HG02840 (cell line): ENCODE measurements at regions not wholly inside any gene's neighbourhood (a gene's known extent, or its start where the extent isn't known, plus 50 kb on each side); places are given as distances from the start of the nearest gene placed in this dataset.

ENCODE experiments used
- ATAC-seq: cut with Tn5 transposase; IDR thresholded peaks from one replicate; pipeline ENCODE4 v1.9.1; 2021; ENCODE audit warnings: mild to moderate bottlenecking, moderate library complexity, moderate number of reproducible peaks; ENCODE audit not compliant: unreplicated experiment, low FRiP score

GRCh38 chr17:15048933-15049794 lies 216.0 kb downstream of the PMP22 start:
- no peak for ATAC-seq

- no peak for ATAC-seq
These were observed 216.7 kb downstream of the PMP22 start for GRCh38 chr17:15048381-15048780.

GRCh38 chr17:15042311-15042710 lies 222.8 kb downstream of the PMP22 start:
- ATAC-seq, result no peak

GRCh38 chr17:15039366-15039765 lies 225.8 kb downstream of the PMP22 start:
- no peak for ATAC-seq

GRCh38 chr17:15038656-15039055 lies 226.5 kb downstream of the PMP22 start:
- ATAC-seq, result no peak

- no peak for ATAC-seq
These were observed 228.9 kb downstream of the PMP22 start for GRCh38 chr17:15036238-15036637.

GRCh38 chr17:15031975-15032374 lies 233.2 kb downstream of the PMP22 start:
- no peak for ATAC-seq

- ATAC-seq, result no peak
These were observed 235.7 kb downstream of the PMP22 start for GRCh38 chr17:15029469-15029868.

GRCh38 chr17:15027853-15028252 lies 237.3 kb downstream of the PMP22 start:
- no peak for ATAC-seq

GRCh38 chr17:15026088-15026487 lies 239.0 kb downstream of the PMP22 start:
- ATAC-seq, result no peak

GRCh38 chr17:15023589-15024336 lies 241.4 kb downstream of the PMP22 start:
- ATAC-seq, result no peak

GRCh38 chr17:15019158-15019557 lies 246.0 kb downstream of the PMP22 start:
- ATAC-seq, result no peak

- ATAC-seq, result no peak
These were observed 252.7 kb downstream of the PMP22 start for GRCh38 chr17:15012351-15012980.

GRCh38 chr17:15009087-15009486 lies 256.0 kb downstream of the PMP22 start:
- no peak for ATAC-seq

GRCh38 chr17:15007147-15007553 lies 258.0 kb downstream of the PMP22 start:
- no peak for ATAC-seq

GRCh38 chr17:15006421-15007128 lies 258.6 kb downstream of the PMP22 start:
- ATAC-seq, result no peak

- ATAC-seq, result no peak
These were observed 264.5 kb downstream of the PMP22 start for GRCh38 chr17:15000661-15001060.

- ATAC-seq, result no peak
These were observed 267.8 kb downstream of the PMP22 start for GRCh38 chr17:14997290-14997689.

GRCh38 chr17:14986127-14986526 lies 279.0 kb downstream of the PMP22 start:
- ATAC-seq, result no peak

- no peak for ATAC-seq
These were observed 292.3 kb downstream of the PMP22 start for GRCh38 chr17:14972844-14973243.

GRCh38 chr17:14971054-14971453 lies 294.1 kb downstream of the PMP22 start:
- no peak for ATAC-seq
